Neural cell (in vitro differentiated cells): ENCODE measurements at regions not wholly inside any gene's neighbourhood (a gene's known extent, or its start where the extent isn't known, plus 50 kb on each side); places are given as distances from the start of the nearest gene placed in this dataset.

ENCODE experiments used
- H2AFZ ChIP-seq: fragments of 200-600, 300-800 bp; sonication (generic), shearing (Covaris generic); 2 replicates; pipeline ENCODE4 v1.6.0; 2014; ENCODE audit warnings: low read depth, mild to moderate bottlenecking, antibody characterized with exemption, low read length, moderate library complexity
- H3F3A ChIP-seq: fragments of 200-600 bp; shearing (Covaris generic); 2 replicates; pipeline ENCODE4 v1.6.1; 2016; ENCODE audit warnings: mild to moderate bottlenecking, moderate library complexity, mixed read lengths, antibody characterized with exemption, low read length; ENCODE audit not compliant: insufficient read depth, poor library complexity, severe bottlenecking
- H3K27ac ChIP-seq: fragments of 200-600, 300-800 bp; sonication (generic), shearing (Covaris generic); 2 replicates; pipeline ENCODE4 v1.5.1; 2014; ENCODE audit warnings: mild to moderate bottlenecking, low read length, moderate library complexity
- H3K27me3 ChIP-seq: fragments of 300-800, 200-600 bp; sonication (generic), shearing (Covaris generic); 2 replicates; pipeline ENCODE4 v1.6.0; 2014; ENCODE audit warnings: mild to moderate bottlenecking, low read depth, low read length, moderate library complexity; ENCODE audit not compliant: insufficient read depth
- H3K36me3 ChIP-seq: fragments of 300-800, 200-600 bp; sonication (generic), shearing (Covaris generic); 2 replicates; pipeline ENCODE4 v1.5.1; 2014; ENCODE audit warnings: mild to moderate bottlenecking, antibody characterized with exemption, low read length, moderate library complexity; ENCODE audit not compliant: insufficient read depth
- H3K4me2 ChIP-seq: fragments of 300-800, 200-600 bp; sonication (generic), shearing (Covaris generic); 2 replicates; pipeline ENCODE4 v1.6.0; 2014; ENCODE audit warnings: mild to moderate bottlenecking, low read length
- H3K4me3 ChIP-seq: fragments of 300-800, 200-600 bp; sonication (generic), shearing (Covaris generic); 2 replicates; pipeline ENCODE4 v1.5.1; 2014; ENCODE audit warnings: mild to moderate bottlenecking, low read length, moderate library complexity
- H3K79me2 ChIP-seq: fragments of 200-600 bp; shearing (Covaris generic); replicated peaks from 2 replicates; pipeline ENCODE4 v1.6.0; 2014; ENCODE audit warnings: mild to moderate bottlenecking, low read length, moderate library complexity; ENCODE audit not compliant: insufficient read depth
- H3K9ac ChIP-seq: fragments of 300-800, 200-600 bp; sonication (generic), shearing (Covaris generic); 2 replicates; pipeline ENCODE4 v1.6.1; 2016; ENCODE audit warnings: mild to moderate bottlenecking, low read length, mixed read lengths
- H3K9me2 ChIP-seq: fragments of 200-600 bp; shearing (Covaris generic); 2 replicates; pipeline ENCODE4 v1.6.1; 2016; ENCODE audit warnings: mild to moderate bottlenecking, low read length, mixed read lengths; ENCODE audit not compliant: insufficient read depth
- H3K9me3 ChIP-seq: fragments of 200-600, 300-800 bp; sonication (generic), shearing (Covaris generic); 2 replicates; pipeline ENCODE4 v1.6.1; 2016; ENCODE audit warnings: mild to moderate bottlenecking, mixed run types, low read length, moderate library complexity, mixed read lengths
- H4K20me1 ChIP-seq: fragments of 200-600 bp; shearing (Covaris generic); 2 replicates; pipeline ENCODE4 v1.6.1; 2016; ENCODE audit warnings: mild to moderate bottlenecking, mixed run types; ENCODE audit not compliant: insufficient read depth
- EP300 ChIP-seq: fragments of 450-650 bp; conservative IDR thresholded peaks from 2 replicates; pipeline ENCODE4 v1.6.1; 2014; ENCODE audit warnings: antibody characterized with exemption, mild to moderate bottlenecking, moderate library complexity; ENCODE audit not compliant: poor library complexity, severe bottlenecking
- EZH2 ChIP-seq: fragments of 200-600, 300-800 bp; shearing (Covaris generic), sonication (generic); IDR thresholded peaks from 2 replicates; pipeline ENCODE4 v1.6.1; 2014; ENCODE audit warnings: antibody characterized with exemption, low read length, borderline replicate concordance, mild to moderate bottlenecking; ENCODE audit not compliant: insufficient read depth, poor library complexity, severe bottlenecking
- MXI1 ChIP-seq: fragments of 450-650 bp; conservative IDR thresholded peaks from 2 replicates; pipeline ENCODE4 v1.6.1; 2014; ENCODE audit warnings: antibody characterized with exemption, mild to moderate bottlenecking; ENCODE audit not compliant: poor library complexity, severe bottlenecking
- POLR2AphosphoS5 ChIP-seq: IDR thresholded peaks from 2 replicates; pipeline ENCODE4 v1.6.1; 2012
- RAD21 ChIP-seq: fragments of 450-650 bp; conservative IDR thresholded peaks from 2 replicates; pipeline ENCODE4 v1.6.1; 2014; ENCODE audit warnings: antibody characterized with exemption, mild to moderate bottlenecking, moderate library complexity
- SMC3 ChIP-seq: fragments of 450-650 bp; conservative IDR thresholded peaks from 2 replicates; pipeline ENCODE4 v1.6.1; 2014; ENCODE audit warnings: antibody characterized with exemption, mild to moderate bottlenecking, moderate library complexity; ENCODE audit not compliant: poor library complexity
- TAF1 ChIP-seq: IDR thresholded peaks from 2 replicates; pipeline ENCODE4 v1.6.1; 2012; ENCODE audit warnings: low read depth
- TF ChIP-seq, protein P1 (sequence below): IDR thresholded peaks from 2 replicates; pipeline ENCODE4 v1.6.1; 2012; ENCODE audit warnings: borderline replicate concordance
- TF ChIP-seq, protein P2 (sequence below): fragments of 450-650 bp; IDR thresholded peaks from 2 replicates; pipeline ENCODE4 v1.5.1; 2014; ENCODE audit warnings: antibody characterized with exemption, mild to moderate bottlenecking, moderate library complexity; ENCODE audit not compliant: poor library complexity, severe bottlenecking

DNA sequence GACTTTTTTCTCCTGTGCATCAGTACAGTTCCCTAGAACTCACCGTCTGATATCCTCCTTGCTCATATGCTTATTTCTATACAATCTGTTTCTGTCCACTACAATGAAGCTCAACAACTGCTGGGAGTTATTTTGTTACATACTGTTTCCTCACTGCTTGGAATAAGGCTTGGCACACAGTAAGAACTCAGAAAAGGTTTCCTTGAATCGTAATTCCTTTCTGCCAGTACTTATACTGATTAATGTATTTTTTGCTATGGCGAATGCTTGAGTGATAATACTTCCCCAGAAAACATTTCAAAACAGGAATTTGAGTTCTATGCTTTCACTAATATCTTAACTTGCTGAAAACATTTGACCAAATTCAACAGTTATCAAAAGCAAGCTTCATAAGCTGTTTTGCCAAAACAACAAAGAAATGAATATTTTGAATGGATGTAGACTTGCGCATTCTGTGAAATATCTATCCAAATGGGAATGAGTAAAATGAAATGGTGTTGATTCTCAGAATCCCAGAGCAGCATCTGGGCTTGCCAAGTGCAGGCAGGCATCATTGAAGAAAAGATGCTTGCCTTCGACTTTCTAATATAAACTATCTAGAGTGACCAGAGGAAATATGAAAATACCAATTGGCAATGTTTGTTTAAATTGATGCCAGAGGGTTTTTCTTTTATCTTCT lies 286.3 kb downstream of the RAP2B start:
- H4K20me1 ChIP-seq, result no peaks in the 10 kb centered on the region
- no peaks in the 10 kb centered on the region for H3K79me2 ChIP-seq
- TF ChIP-seq SMC3 (no peak), EZH2 (no peak), MXI1 (no peak), POLR2AphosphoS5 (no peak), TAF1 (no peak), RAD21 (no peak)
- TF ChIP-seq, protein P1, sequence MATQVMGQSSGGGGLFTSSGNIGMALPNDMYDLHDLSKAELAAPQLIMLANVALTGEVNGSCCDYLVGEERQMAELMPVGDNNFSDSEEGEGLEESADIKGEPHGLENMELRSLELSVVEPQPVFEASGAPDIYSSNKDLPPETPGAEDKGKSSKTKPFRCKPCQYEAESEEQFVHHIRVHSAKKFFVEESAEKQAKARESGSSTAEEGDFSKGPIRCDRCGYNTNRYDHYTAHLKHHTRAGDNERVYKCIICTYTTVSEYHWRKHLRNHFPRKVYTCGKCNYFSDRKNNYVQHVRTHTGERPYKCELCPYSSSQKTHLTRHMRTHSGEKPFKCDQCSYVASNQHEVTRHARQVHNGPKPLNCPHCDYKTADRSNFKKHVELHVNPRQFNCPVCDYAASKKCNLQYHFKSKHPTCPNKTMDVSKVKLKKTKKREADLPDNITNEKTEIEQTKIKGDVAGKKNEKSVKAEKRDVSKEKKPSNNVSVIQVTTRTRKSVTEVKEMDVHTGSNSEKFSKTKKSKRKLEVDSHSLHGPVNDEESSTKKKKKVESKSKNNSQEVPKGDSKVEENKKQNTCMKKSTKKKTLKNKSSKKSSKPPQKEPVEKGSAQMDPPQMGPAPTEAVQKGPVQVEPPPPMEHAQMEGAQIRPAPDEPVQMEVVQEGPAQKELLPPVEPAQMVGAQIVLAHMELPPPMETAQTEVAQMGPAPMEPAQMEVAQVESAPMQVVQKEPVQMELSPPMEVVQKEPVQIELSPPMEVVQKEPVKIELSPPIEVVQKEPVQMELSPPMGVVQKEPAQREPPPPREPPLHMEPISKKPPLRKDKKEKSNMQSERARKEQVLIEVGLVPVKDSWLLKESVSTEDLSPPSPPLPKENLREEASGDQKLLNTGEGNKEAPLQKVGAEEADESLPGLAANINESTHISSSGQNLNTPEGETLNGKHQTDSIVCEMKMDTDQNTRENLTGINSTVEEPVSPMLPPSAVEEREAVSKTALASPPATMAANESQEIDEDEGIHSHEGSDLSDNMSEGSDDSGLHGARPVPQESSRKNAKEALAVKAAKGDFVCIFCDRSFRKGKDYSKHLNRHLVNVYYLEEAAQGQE, result no peak
- TF ChIP-seq, protein P2, sequence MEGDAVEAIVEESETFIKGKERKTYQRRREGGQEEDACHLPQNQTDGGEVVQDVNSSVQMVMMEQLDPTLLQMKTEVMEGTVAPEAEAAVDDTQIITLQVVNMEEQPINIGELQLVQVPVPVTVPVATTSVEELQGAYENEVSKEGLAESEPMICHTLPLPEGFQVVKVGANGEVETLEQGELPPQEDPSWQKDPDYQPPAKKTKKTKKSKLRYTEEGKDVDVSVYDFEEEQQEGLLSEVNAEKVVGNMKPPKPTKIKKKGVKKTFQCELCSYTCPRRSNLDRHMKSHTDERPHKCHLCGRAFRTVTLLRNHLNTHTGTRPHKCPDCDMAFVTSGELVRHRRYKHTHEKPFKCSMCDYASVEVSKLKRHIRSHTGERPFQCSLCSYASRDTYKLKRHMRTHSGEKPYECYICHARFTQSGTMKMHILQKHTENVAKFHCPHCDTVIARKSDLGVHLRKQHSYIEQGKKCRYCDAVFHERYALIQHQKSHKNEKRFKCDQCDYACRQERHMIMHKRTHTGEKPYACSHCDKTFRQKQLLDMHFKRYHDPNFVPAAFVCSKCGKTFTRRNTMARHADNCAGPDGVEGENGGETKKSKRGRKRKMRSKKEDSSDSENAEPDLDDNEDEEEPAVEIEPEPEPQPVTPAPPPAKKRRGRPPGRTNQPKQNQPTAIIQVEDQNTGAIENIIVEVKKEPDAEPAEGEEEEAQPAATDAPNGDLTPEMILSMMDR, result no peak
- H2AFZ ChIP-seq, result no peak overlapping the region
- H3F3A ChIP-seq, result no peaks in the 10 kb centered on the region
- H3K27me3 ChIP-seq, result no peaks in the 10 kb centered on the region
- H3K9me3 ChIP-seq, result no peaks in the 10 kb centered on the region
- H3K9ac ChIP-seq, result no peak overlapping the region
- no peak overlapping the region for H3K4me2 ChIP-seq
- H3K36me3 ChIP-seq, result no peaks in the 10 kb centered on the region
- no peak overlapping the region for H3K4me3 ChIP-seq
- H3K27ac ChIP-seq, result no peak overlapping the region
- no peaks in the 10 kb centered on the region for H3K9me2 ChIP-seq

DNA sequence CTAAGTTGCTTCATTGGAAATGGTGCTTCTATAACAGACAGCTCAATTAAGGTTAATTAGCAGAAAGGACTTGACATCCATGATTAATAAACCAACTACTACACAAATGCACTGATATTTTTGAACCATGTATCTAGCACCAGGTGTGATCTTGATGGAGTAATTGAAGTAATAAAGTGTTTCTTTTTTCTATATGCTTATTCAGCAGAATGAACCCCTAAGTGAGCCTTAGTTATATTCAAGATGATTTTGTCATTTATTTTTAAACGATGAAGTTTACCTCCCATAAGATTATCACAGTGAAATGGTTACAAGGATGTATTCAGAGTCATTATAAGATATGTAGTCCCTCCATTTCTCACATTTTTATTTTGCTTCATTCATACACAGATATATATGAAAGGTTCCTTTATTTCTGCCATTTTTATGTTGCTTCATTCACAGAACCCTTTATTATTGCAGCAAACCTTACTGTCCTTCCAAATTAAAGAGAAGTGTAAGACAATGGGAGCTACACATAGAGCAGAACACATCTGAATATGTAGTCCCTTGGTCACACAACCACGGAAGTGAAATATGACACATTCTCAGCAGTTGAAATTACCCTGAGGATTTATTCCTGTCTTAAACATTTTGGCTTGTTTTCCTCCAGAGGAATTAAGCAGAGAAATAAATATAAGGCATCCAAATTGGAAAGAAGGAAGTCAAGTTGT lies 295.0 kb downstream of the RAP2B start:
- no peaks in the 10 kb centered on the region for H3K9me2 ChIP-seq
- no peak overlapping the region for H3K4me3 ChIP-seq
- no peaks in the 10 kb centered on the region for H3K79me2 ChIP-seq
- H3F3A ChIP-seq, result no peaks in the 10 kb centered on the region
- no peak overlapping the region for H3K9ac ChIP-seq
- H4K20me1 ChIP-seq, result no peaks in the 10 kb centered on the region
- H3K27me3 ChIP-seq, result no peaks in the 10 kb centered on the region
- H3K9me3 ChIP-seq, result no peaks in the 10 kb centered on the region
- no peaks in the 10 kb centered on the region for H3K36me3 ChIP-seq
- no peak overlapping the region for H3K4me2 ChIP-seq
- no peak overlapping the region for H2AFZ ChIP-seq
- TF ChIP-seq EZH2 (no peak), POLR2AphosphoS5 (no peak)
- no peak overlapping the region for H3K27ac ChIP-seq

DNA sequence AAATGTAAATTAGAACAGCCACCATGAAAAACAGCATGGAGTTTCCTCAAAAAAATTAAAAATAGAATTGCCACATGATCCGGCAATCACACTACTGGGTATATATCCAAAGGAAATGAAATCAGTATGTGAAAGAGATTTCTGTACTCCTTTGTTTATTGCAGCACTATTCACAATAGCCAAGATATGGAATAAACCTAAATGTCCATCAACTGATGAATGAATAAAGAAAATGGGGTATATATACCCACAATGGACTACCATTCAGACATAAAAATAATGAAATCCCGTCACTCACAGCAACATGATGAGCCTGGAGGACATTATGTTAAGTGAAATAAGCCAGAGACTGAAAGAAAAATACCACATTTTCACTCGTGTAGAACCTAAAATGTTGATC lies 296.9 kb downstream of the RAP2B start:
- H3K9ac ChIP-seq, result no peak overlapping the region

More for the DNA sequence above, 296.9 kb downstream of the RAP2B start:
- no peaks in the 10 kb centered on the region for H3K9me2 ChIP-seq
- H3K27ac ChIP-seq, result no peak overlapping the region
- no peak overlapping the region for H2AFZ ChIP-seq
- no peak overlapping the region for H3K4me2 ChIP-seq
- no peaks in the 10 kb centered on the region for H3K36me3 ChIP-seq
- H3F3A ChIP-seq, result no peaks in the 10 kb centered on the region
- H3K27me3 ChIP-seq, result no peaks in the 10 kb centered on the region
- TF ChIP-seq POLR2AphosphoS5 (no peak), RAD21 (no peak), SMC3 (no peak), MXI1 (no peak), TAF1 (no peak), EZH2 (no peak), EP300 (no peak)
- TF ChIP-seq, protein P1, result no peak
- TF ChIP-seq, protein P2, result no peak
- no peak overlapping the region for H3K4me3 ChIP-seq
- no peaks in the 10 kb centered on the region for H4K20me1 ChIP-seq
- H3K79me2 ChIP-seq, result no peaks in the 10 kb centered on the region
- no peaks in the 10 kb centered on the region for H3K9me3 ChIP-seq
